ENCODE measurements at regions not wholly inside any gene's neighbourhood (a gene's known extent, or its start where the extent isn't known, plus 50 kb on each side); places are given as distances from the start of the nearest gene placed in this dataset.

GRCh38 chr13:21321269-21321668, 137.8 kb downstream of the ZDHHC20 start:
- H3K27me3 ChIP-seq (ENCODE audit: low read depth, low read length) = no peaks in the 10 kb centered on the region
- no peaks in the 10 kb centered on the region for H3K4me1 ChIP-seq (ENCODE audit: control insufficient read depth in 1 of 2, insufficient read depth in 2 of 2, low read length in 2 of 2)
- H3K27ac ChIP-seq (ENCODE audit: low read length) = no peak overlapping the region
- no peak overlapping the region for H3K4me3 ChIP-seq (ENCODE audit: low read depth in 1 of 2, low read length in 2 of 2)
- H3K36me3 ChIP-seq (ENCODE audit: control insufficient read depth in 1 of 2, insufficient read depth in 2 of 2, low read length in 2 of 2) = no peaks in the 10 kb centered on the region
- H3K9me3 ChIP-seq (ENCODE audit: control insufficient read depth in 1 of 2, low read length in 2 of 2) = no peaks in the 10 kb centered on the region

- no peak overlapping the region for H3K4me3 ChIP-seq (ENCODE audit: low read depth in 1 of 2, low read length in 2 of 2)
- H3K36me3 ChIP-seq (ENCODE audit: control insufficient read depth in 1 of 2, insufficient read depth in 2 of 2, low read length in 2 of 2) = no peaks in the 10 kb centered on the region
- no peak overlapping the region for H3K27ac ChIP-seq (ENCODE audit: low read length)
- no peaks in the 10 kb centered on the region for H3K4me1 ChIP-seq (ENCODE audit: control insufficient read depth in 1 of 2, insufficient read depth in 2 of 2, low read length in 2 of 2)
- H3K9me3 ChIP-seq (ENCODE audit: control insufficient read depth in 1 of 2, low read length in 2 of 2) = no peaks in the 10 kb centered on the region
- H3K27me3 ChIP-seq (ENCODE audit: low read depth, low read length) = no peaks in the 10 kb centered on the region
These were observed 136.7 kb downstream of the ZDHHC20 start for GRCh38 chr13:21322327-21322965.
